ENCODE measurements at regions not wholly inside any gene's neighbourhood (a gene's known extent, or its start where the extent isn't known, plus 50 kb on each side); places are given as distances from the start of the nearest gene placed in this dataset.
A peak's percentile ranks its signal among the peaks of the same experiment; 100 is the strongest.
"Not testable (repeated sequence)": the region's sequence is repeated elsewhere in the genome, so short reads cannot be mapped to it uniquely, and the experiment has no call there.

GRCh38 chrX:26557691-26558321 is 341.8 kb downstream of the MAGEB5 start:
- no peak overlapping the region for H3K4me3 ChIP-seq
- H3K27me3 ChIP-seq: no peaks in the 10 kb centered on the region
- WGBS, 4 donors: 82 to 96% (median 94%) methylated on average over 26 to 35 of the region's 35 CpGs
- no peaks in the 10 kb centered on the region for H3K4me1 ChIP-seq
- intact Hi-C loops (cut with DNase I): no loop called here
- no peaks in the 10 kb centered on the region for H3K36me3 ChIP-seq
- H3K27ac ChIP-seq: no peak overlapping the region
- H3K9me3 ChIP-seq: peaks cover 0 to 11% (median 0%) of the 10 kb centered on the region in 12 donors
- no peak for TF ChIP-seq CTCF (IDR thresholded peaks at IDR 0.05)
- TF ChIP-seq POLR2A (IDR thresholded peaks at IDR 0.05): no peak
- DNase-seq (peak in 2 of 5 donors; percentile 23 to 40), ATAC-seq (no peak)

- H3K4me3 ChIP-seq; H3K36me3 ChIP-seq; H3K4me1 ChIP-seq; DNase-seq; ATAC-seq; intact Hi-C loops (cut with DNase I); H3K27ac ChIP-seq; H3K27me3 ChIP-seq; H3K9me3 ChIP-seq: not testable (repeated sequence)
- 17 to 36% (median 30%) methylated on average over 6 to 8 of the region's 8 CpGs for WGBS, 4 donors
Observed at GRCh38 chrX:26525768-26526167, 309.8 kb downstream of the MAGEB5 start.

- ATAC-seq (no peak), DNase-seq (no peak)
- Histone ChIP-seq H3K4me1 (no peaks in the 10 kb centered on the region), H3K36me3 (no peaks in the 10 kb centered on the region), H3K27ac (no peak overlapping the region), H3K9me3 (no peaks in the 10 kb centered on the region), H3K27me3 (no peaks in the 10 kb centered on the region), H3K4me3 (no peak overlapping the region)
- TF ChIP-seq CTCF (IDR thresholded peaks at IDR 0.05): no peak
- no peak for TF ChIP-seq POLR2A (IDR thresholded peaks at IDR 0.05)
- intact Hi-C loops (cut with DNase I): no loop called here
- WGBS, 4 donors: 27 to 49% (median 36%) methylated on average over 2 of the region's 2 CpGs
Observed at GRCh38 chrX:26522501-26522900, 306.5 kb downstream of the MAGEB5 start.

GRCh38 chrX:26511589-26512363 is 295.8 kb downstream of the MAGEB5 start:
- ATAC-seq (no peak), DNase-seq (no peak)
- intact Hi-C loops (cut with DNase I): no loop called here
- H3K36me3 ChIP-seq: no peaks in the 10 kb centered on the region
- TF ChIP-seq CTCF (IDR thresholded peaks at IDR 0.05): no peak
- TF ChIP-seq POLR2A (IDR thresholded peaks at IDR 0.05): no peak
- H3K27me3 ChIP-seq: no peaks in the 10 kb centered on the region
- 57 to 68% (median 64%) methylated on average over 5 of the region's 5 CpGs for WGBS, 4 donors
- H3K9me3 ChIP-seq: no peaks in the 10 kb centered on the region
- no peak overlapping the region for H3K27ac ChIP-seq
- no peak overlapping the region for H3K4me3 ChIP-seq
- no peaks in the 10 kb centered on the region for H3K4me1 ChIP-seq
